Choroid plexus epithelial cell (primary cell): ENCODE measurements at regions not wholly inside any gene's neighbourhood (a gene's known extent, or its start where the extent isn't known, plus 50 kb on each side); places are given as distances from the start of the nearest gene placed in this dataset.

ENCODE experiments used
- DNase-seq: peaks from one replicate; pipeline ENCODE4 v3.0.0-alpha.2; 2010; ENCODE audit warnings: low read depth
- H3K4me3 ChIP-seq: 2 replicates; pipeline ENCODE4 v1.5.1; 2011; ENCODE audit warnings: low read depth, mild to moderate bottlenecking, control low read depth, low read length, moderate library complexity
- TF ChIP-seq, protein P1 (sequence below): conservative IDR thresholded peaks from 2 replicates; pipeline ENCODE4 v1.5.1; 2011; ENCODE audit warnings: low read depth, mild to moderate bottlenecking, control low read depth, inconsistent platforms, low read length, moderate library complexity

DNA sequence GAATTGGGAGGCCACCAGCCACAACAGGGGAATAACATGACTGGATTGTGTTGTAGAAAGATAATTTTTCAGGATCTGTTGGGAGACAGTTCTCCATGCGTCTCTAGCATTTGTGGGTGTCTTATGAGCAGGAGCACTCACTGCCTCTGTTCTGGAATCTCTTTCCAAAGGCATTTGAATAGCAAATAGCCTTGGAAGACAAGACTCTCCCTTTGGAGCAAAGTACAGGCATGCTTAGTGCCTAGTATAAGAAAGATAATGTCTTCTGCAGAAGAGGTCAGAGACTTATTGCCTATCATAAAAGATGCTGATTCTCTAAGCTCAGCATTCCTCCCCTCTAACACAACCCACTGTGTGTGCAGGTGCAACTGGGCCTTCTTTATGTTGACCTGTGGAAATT is 58.3 kb downstream of the VCPKMT start:
- TF ChIP-seq, protein P1, sequence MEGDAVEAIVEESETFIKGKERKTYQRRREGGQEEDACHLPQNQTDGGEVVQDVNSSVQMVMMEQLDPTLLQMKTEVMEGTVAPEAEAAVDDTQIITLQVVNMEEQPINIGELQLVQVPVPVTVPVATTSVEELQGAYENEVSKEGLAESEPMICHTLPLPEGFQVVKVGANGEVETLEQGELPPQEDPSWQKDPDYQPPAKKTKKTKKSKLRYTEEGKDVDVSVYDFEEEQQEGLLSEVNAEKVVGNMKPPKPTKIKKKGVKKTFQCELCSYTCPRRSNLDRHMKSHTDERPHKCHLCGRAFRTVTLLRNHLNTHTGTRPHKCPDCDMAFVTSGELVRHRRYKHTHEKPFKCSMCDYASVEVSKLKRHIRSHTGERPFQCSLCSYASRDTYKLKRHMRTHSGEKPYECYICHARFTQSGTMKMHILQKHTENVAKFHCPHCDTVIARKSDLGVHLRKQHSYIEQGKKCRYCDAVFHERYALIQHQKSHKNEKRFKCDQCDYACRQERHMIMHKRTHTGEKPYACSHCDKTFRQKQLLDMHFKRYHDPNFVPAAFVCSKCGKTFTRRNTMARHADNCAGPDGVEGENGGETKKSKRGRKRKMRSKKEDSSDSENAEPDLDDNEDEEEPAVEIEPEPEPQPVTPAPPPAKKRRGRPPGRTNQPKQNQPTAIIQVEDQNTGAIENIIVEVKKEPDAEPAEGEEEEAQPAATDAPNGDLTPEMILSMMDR: no peak
- H3K4me3 ChIP-seq: no peak overlapping the region
- DNase-seq: no peak
